Loucy (cell line): ENCODE measurements at regions not wholly inside any gene's neighbourhood (a gene's known extent, or its start where the extent isn't known, plus 50 kb on each side); places are given as distances from the start of the nearest gene placed in this dataset.

Experiments
- H2AFZ ChIP-seq: fragments of 200-600 bp; sonication (generic); 2 replicates; pipeline ENCODE4 v1.6.0; 2016; ENCODE audit warnings: antibody characterized with exemption, mild to moderate bottlenecking, low read length, moderate library complexity
- H3F3A ChIP-seq: fragments of 200-600 bp; 2 replicates; pipeline ENCODE4 v1.6.0; 2016; ENCODE audit warnings: antibody characterized with exemption, low read depth, mild to moderate bottlenecking
- H3K27me3 ChIP-seq: fragments of 200-600 bp; sonication (generic); 2 replicates; pipeline ENCODE4 v1.6.1; 2014; ENCODE audit warnings: low read length, mild to moderate bottlenecking; ENCODE audit not compliant: insufficient read depth, poor library complexity, severe bottlenecking
- H3K36me3 ChIP-seq: fragments of 200-600 bp; sonication (generic); 2 replicates; pipeline ENCODE4 v1.6.1; 2016; ENCODE audit warnings: low read length; ENCODE audit not compliant: insufficient read depth
- H3K4me1 ChIP-seq: fragments of 200-600 bp; sonication (generic); 2 replicates; pipeline ENCODE4 v1.5.1; 2014; ENCODE audit warnings: low read length, mild to moderate bottlenecking; ENCODE audit not compliant: insufficient read depth, poor library complexity, severe bottlenecking
- H3K4me2 ChIP-seq: fragments of 200-600 bp; sonication (generic); 2 replicates; pipeline ENCODE4 v1.6.0; 2014; ENCODE audit warnings: antibody characterized with exemption, low read length, low read depth, mild to moderate bottlenecking; ENCODE audit not compliant: poor library complexity, severe bottlenecking
- H3K4me3 ChIP-seq: fragments of 200-600 bp; sonication (generic); 2 replicates; pipeline ENCODE4 v1.5.1; 2014; ENCODE audit warnings: low read length, mild to moderate bottlenecking, mixed read lengths; ENCODE audit not compliant: poor library complexity, severe bottlenecking
- H3K79me2 ChIP-seq: fragments of 200-600 bp; sonication (generic); 2 replicates; pipeline ENCODE4 v1.6.1; 2014; ENCODE audit warnings: low read length; ENCODE audit not compliant: insufficient read depth
- H3K9ac ChIP-seq: fragments of 200-600 bp; sonication (generic); 2 replicates; pipeline ENCODE4 v1.6.0; 2014; ENCODE audit warnings: mild to moderate bottlenecking, low read depth, low read length, moderate library complexity; ENCODE audit not compliant: poor library complexity, severe bottlenecking
- H3K9me2 ChIP-seq: fragments of 200-600 bp; sonication (generic); replicated peaks from 2 replicates; pipeline ENCODE4 v1.6.1; 2016; ENCODE audit warnings: low read depth, low read length, mixed read lengths
- H3K9me3 ChIP-seq: fragments of 200-600 bp; sonication (generic); 2 replicates; pipeline ENCODE4 v1.6.1; 2014; ENCODE audit warnings: mild to moderate bottlenecking, antibody characterized with exemption, low read length, low read depth; ENCODE audit not compliant: insufficient read depth
- H4K20me1 ChIP-seq: fragments of 200-600 bp; sonication (generic); 2 replicates; pipeline ENCODE4 v1.6.0; 2014; ENCODE audit warnings: antibody characterized with exemption, low read length, mild to moderate bottlenecking; ENCODE audit not compliant: insufficient read depth, poor library complexity, severe bottlenecking
- CTCF ChIP-seq: fragments of 200-600 bp; sonication (generic); conservative IDR thresholded peaks from 2 replicates; pipeline ENCODE4 v1.5.1; 2014; ENCODE audit warnings: mild to moderate bottlenecking, antibody characterized with exemption, low read length
- EZH2phosphoT487 ChIP-seq: fragments of 200-600 bp; IDR thresholded peaks from 2 replicates; pipeline ENCODE4 v1.6.1; 2018; ENCODE audit warnings: antibody characterized with exemption, mild to moderate bottlenecking, moderate library complexity, borderline replicate concordance

- H3K4me2 ChIP-seq = no peak overlapping the region
- H3K9me2 ChIP-seq = no peaks in the 10 kb centered on the region
- TF ChIP-seq CTCF (no peak), EZH2phosphoT487 (no peak)
- H2AFZ ChIP-seq = no peak overlapping the region
- no peaks in the 10 kb centered on the region for H3K4me1 ChIP-seq
- H3K9ac ChIP-seq = no peak overlapping the region
- no peaks in the 10 kb centered on the region for H3K36me3 ChIP-seq
- no peak overlapping the region for H3K4me3 ChIP-seq
- H4K20me1 ChIP-seq = no peaks in the 10 kb centered on the region
- no peaks in the 10 kb centered on the region for H3K79me2 ChIP-seq
- no peaks in the 10 kb centered on the region for H3K27me3 ChIP-seq
- H3K9me3 ChIP-seq = no peaks in the 10 kb centered on the region
- H3F3A ChIP-seq = no peaks in the 10 kb centered on the region
Measured at GRCh38 chr2:51760441-51760840, 728.5 kb upstream of the NRXN1 start.

GRCh38 chr2:51758081-51758480 is 726.1 kb upstream of the NRXN1 start:
- Histone ChIP-seq H3K9me2 (no peaks in the 10 kb centered on the region), H3K4me1 (no peaks in the 10 kb centered on the region), H3F3A (no peaks in the 10 kb centered on the region), H3K27me3 (no peaks in the 10 kb centered on the region), H3K79me2 (no peaks in the 10 kb centered on the region), H3K4me2 (no peak overlapping the region), H2AFZ (no peak overlapping the region), H3K36me3 (no peaks in the 10 kb centered on the region), H3K9me3 (no peaks in the 10 kb centered on the region), H3K4me3 (no peak overlapping the region), H4K20me1 (no peaks in the 10 kb centered on the region), H3K9ac (no peak overlapping the region)
- no peak for TF ChIP-seq EZH2phosphoT487

GRCh38 chr2:51734115-51734514 is 702.2 kb upstream of the NRXN1 start:
- H3K79me2 ChIP-seq = no peaks in the 10 kb centered on the region
- no peaks in the 10 kb centered on the region for H3K9me3 ChIP-seq
- no peaks in the 10 kb centered on the region for H3K27me3 ChIP-seq
- TF ChIP-seq EZH2phosphoT487 (no peak), CTCF (no peak)
- H3K4me3 ChIP-seq = no peak overlapping the region
- no peaks in the 10 kb centered on the region for H3K36me3 ChIP-seq
- H3F3A ChIP-seq = no peaks in the 10 kb centered on the region
- H3K4me1 ChIP-seq = no peaks in the 10 kb centered on the region
- H2AFZ ChIP-seq = no peak overlapping the region
- H3K9ac ChIP-seq = no peak overlapping the region
- no peaks in the 10 kb centered on the region for H4K20me1 ChIP-seq
- H3K9me2 ChIP-seq = no peaks in the 10 kb centered on the region
- H3K4me2 ChIP-seq = no peak overlapping the region

GRCh38 chr2:51723691-51724090 is 691.8 kb upstream of the NRXN1 start:
- no peaks in the 10 kb centered on the region for H3F3A ChIP-seq
- TF ChIP-seq CTCF (no peak), EZH2phosphoT487 (no peak)
- no peak overlapping the region for H3K4me2 ChIP-seq
- H4K20me1 ChIP-seq = no peaks in the 10 kb centered on the region
- H3K4me1 ChIP-seq = no peaks in the 10 kb centered on the region
- H2AFZ ChIP-seq = no peak overlapping the region
- H3K27me3 ChIP-seq = no peaks in the 10 kb centered on the region
- no peaks in the 10 kb centered on the region for H3K36me3 ChIP-seq
- no peaks in the 10 kb centered on the region for H3K79me2 ChIP-seq
- no peak overlapping the region for H3K9ac ChIP-seq
- no peaks in the 10 kb centered on the region for H3K9me3 ChIP-seq
- H3K9me2 ChIP-seq = no peaks in the 10 kb centered on the region
- no peak overlapping the region for H3K4me3 ChIP-seq
